ENCODE measurements at regions not wholly inside any gene's neighbourhood (a gene's known extent, or its start where the extent isn't known, plus 50 kb on each side); places are given as distances from the start of the nearest gene placed in this dataset.
"Not testable (repeated sequence)": the region's sequence is repeated elsewhere in the genome, so short reads cannot be mapped to it uniquely, and the experiment has no call there.

- no peak for DNase-seq
- no peak overlapping the region for H3K27ac Mint-ChIP-seq
- no peaks in the 10 kb centered on the region for H3K4me1 Mint-ChIP-seq
- H3K9me3 Mint-ChIP-seq = peaks cover 9 to 41% (median 13%) of the 10 kb centered on the region in 6 donors
- H3K27me3 Mint-ChIP-seq (ENCODE audit: low read depth in 3 of 3) = peaks cover 0 to 3% (median 2%) of the 10 kb centered on the region in 3 donors
- H3K4me3 Mint-ChIP-seq = no peak overlapping the region
- no peaks in the 10 kb centered on the region for H3K36me3 Mint-ChIP-seq
Measured at GRCh38 chr6:86471791-86472190, 465.5 kb upstream of the HTR1E start.

- no peak for DNase-seq
- Mint-ChIP-seq H3K4me1 (no peaks in the 10 kb centered on the region), H3K27me3 (ENCODE audit: low read depth in 3 of 3) (no peaks in the 10 kb centered on the region), H3K27ac (no peak overlapping the region), H3K9me3 (peaks cover 9 to 75% (median 27%) of the 10 kb centered on the region in 6 donors), H3K4me3 (no peak overlapping the region), H3K36me3 (no peaks in the 10 kb centered on the region)
Measured at GRCh38 chr6:86459978-86460377, 477.4 kb upstream of the HTR1E start.

- no peaks in the 10 kb centered on the region for H3K27me3 Mint-ChIP-seq (ENCODE audit: low read depth in 3 of 3)
- peaks cover 18 to 72% (median 25%) of the 10 kb centered on the region in 6 donors for H3K9me3 Mint-ChIP-seq
- H3K4me3 Mint-ChIP-seq = no peak overlapping the region
- peaks cover 0 to 3% (median 0%) of the 10 kb centered on the region in 3 donors for H3K36me3 Mint-ChIP-seq
- no peaks in the 10 kb centered on the region for H3K4me1 Mint-ChIP-seq
- H3K27ac Mint-ChIP-seq = no peak overlapping the region
- DNase-seq = no peak
Measured at GRCh38 chr6:86456821-86457220, 480.5 kb upstream of the HTR1E start.

GRCh38 chr6:86453232-86453631, 484.1 kb upstream of the HTR1E start:
- Mint-ChIP-seq H3K27ac (no peak overlapping the region), H3K36me3 (peaks cover 0 to 3% (median 0%) of the 10 kb centered on the region in 3 donors), H3K27me3 (ENCODE audit: low read depth in 3 of 3) (no peaks in the 10 kb centered on the region), H3K9me3 (peaks cover 10 to 48% (median 17%) of the 10 kb centered on the region in 6 donors), H3K4me1 (no peaks in the 10 kb centered on the region), H3K4me3 (no peak overlapping the region)
- DNase-seq = no peak

- H3K27me3 Mint-ChIP-seq (ENCODE audit: low read depth in 3 of 3) = no peaks in the 10 kb centered on the region
- no peak for DNase-seq
- H3K27ac Mint-ChIP-seq = no peak overlapping the region
- H3K9me3 Mint-ChIP-seq = peaks cover 6 to 35% (median 11%) of the 10 kb centered on the region in 6 donors
- no peak overlapping the region for H3K4me3 Mint-ChIP-seq
- no peaks in the 10 kb centered on the region for H3K36me3 Mint-ChIP-seq
- H3K4me1 Mint-ChIP-seq = no peaks in the 10 kb centered on the region
Measured at GRCh38 chr6:86448398-86448797, 488.9 kb upstream of the HTR1E start.

GRCh38 chr6:86440608-86441007, 496.7 kb upstream of the HTR1E start:
- no peak for DNase-seq
- H3K27me3 Mint-ChIP-seq (ENCODE audit: low read depth in 3 of 3) = peaks cover 0 to 2% (median 0%) of the 10 kb centered on the region in 3 donors
- no peaks in the 10 kb centered on the region for H3K36me3 Mint-ChIP-seq
- H3K27ac Mint-ChIP-seq = no peak overlapping the region
- no peaks in the 10 kb centered on the region for H3K4me1 Mint-ChIP-seq
- H3K9me3 Mint-ChIP-seq = peaks cover 4 to 24% (median 11%) of the 10 kb centered on the region in 6 donors
- H3K4me3 Mint-ChIP-seq = no peak overlapping the region

GRCh38 chr6:86423571-86423970, 513.8 kb upstream of the HTR1E start:
- H3K4me1 Mint-ChIP-seq = no peaks in the 10 kb centered on the region
- H3K27ac Mint-ChIP-seq = no peak overlapping the region
- no peaks in the 10 kb centered on the region for H3K36me3 Mint-ChIP-seq
- H3K9me3 Mint-ChIP-seq = peaks cover 7 to 14% (median 10%) of the 10 kb centered on the region in 6 donors
- no peak overlapping the region for H3K4me3 Mint-ChIP-seq
- H3K27me3 Mint-ChIP-seq (ENCODE audit: low read depth in 3 of 3) = peaks cover 0 to 2% (median 0%) of the 10 kb centered on the region in 3 donors
- DNase-seq = no peak

GRCh38 chr6:86412057-86412456, 525.3 kb upstream of the HTR1E start:
- Mint-ChIP-seq H3K4me1 (no peaks in the 10 kb centered on the region), H3K27ac (no peak overlapping the region), H3K4me3 (no peak overlapping the region), H3K27me3 (ENCODE audit: low read depth in 3 of 3) (peaks cover 0 to 4% (median 0%) of the 10 kb centered on the region in 3 donors), H3K9me3 (peaks cover 7 to 42% (median 11%) of the 10 kb centered on the region in 6 donors), H3K36me3 (no peaks in the 10 kb centered on the region)
- DNase-seq = no peak

GRCh38 chr6:86407128-86407527, 530.2 kb upstream of the HTR1E start:
- no peak overlapping the region for H3K27ac Mint-ChIP-seq
- H3K27me3 Mint-ChIP-seq (ENCODE audit: low read depth in 3 of 3) = no peaks in the 10 kb centered on the region
- no peaks in the 10 kb centered on the region for H3K36me3 Mint-ChIP-seq
- H3K9me3 Mint-ChIP-seq = peaks cover 8 to 35% (median 10%) of the 10 kb centered on the region in 6 donors
- no peak for DNase-seq
- no peak overlapping the region for H3K4me3 Mint-ChIP-seq
- H3K4me1 Mint-ChIP-seq = no peaks in the 10 kb centered on the region

- not testable (repeated sequence) for H3K4me1 Mint-ChIP-seq; H3K27me3 Mint-ChIP-seq (ENCODE audit: low read depth in 3 of 3); H3K36me3 Mint-ChIP-seq; DNase-seq; H3K4me3 Mint-ChIP-seq; H3K27ac Mint-ChIP-seq
- peaks cover 7 to 43% (median 15%) of the 10 kb centered on the region in 6 donors for H3K9me3 Mint-ChIP-seq
Measured at GRCh38 chr6:86392850-86393249, 544.5 kb upstream of the HTR1E start.

- H3K4me3 Mint-ChIP-seq = no peak overlapping the region
- no peak overlapping the region for H3K27ac Mint-ChIP-seq
- no peaks in the 10 kb centered on the region for H3K27me3 Mint-ChIP-seq (ENCODE audit: low read depth in 3 of 3)
- peaks cover 6 to 21% (median 16%) of the 10 kb centered on the region in 6 donors for H3K9me3 Mint-ChIP-seq
- no peaks in the 10 kb centered on the region for H3K36me3 Mint-ChIP-seq
- no peaks in the 10 kb centered on the region for H3K4me1 Mint-ChIP-seq
- no peak for DNase-seq
Measured at GRCh38 chr6:86380571-86381125, 556.7 kb upstream of the HTR1E start.

- no peak overlapping the region for H3K27ac Mint-ChIP-seq
Measured at GRCh38 chr6:86357877-86358276, 579.5 kb upstream of the HTR1E start.

GRCh38 chr6:86355271-86355670, 582.1 kb upstream of the HTR1E start:
- H3K27ac Mint-ChIP-seq = no peak overlapping the region
- no peak for DNase-seq
- no peaks in the 10 kb centered on the region for H3K36me3 Mint-ChIP-seq
- H3K9me3 Mint-ChIP-seq = peaks cover 12 to 24% (median 17%) of the 10 kb centered on the region in 6 donors
- no peak overlapping the region for H3K4me3 Mint-ChIP-seq
- H3K4me1 Mint-ChIP-seq = no peaks in the 10 kb centered on the region
- H3K27me3 Mint-ChIP-seq (ENCODE audit: low read depth in 3 of 3) = peaks cover 0 to 3% (median 1%) of the 10 kb centered on the region in 3 donors

More at GRCh38 chr6:86357877-86358276, 579.5 kb upstream of the HTR1E start:
- peaks cover 0 to 3% (median 3%) of the 10 kb centered on the region in 3 donors for H3K27me3 Mint-ChIP-seq (ENCODE audit: low read depth in 3 of 3)
- no peaks in the 10 kb centered on the region for H3K36me3 Mint-ChIP-seq
- H3K9me3 Mint-ChIP-seq = peaks cover 8 to 23% (median 19%) of the 10 kb centered on the region in 6 donors
- no peaks in the 10 kb centered on the region for H3K4me1 Mint-ChIP-seq
- no peak overlapping the region for H3K4me3 Mint-ChIP-seq
- no peak for DNase-seq

GRCh38 chr6:86331919-86332318, 605.4 kb upstream of the HTR1E start:
- DNase-seq = no peak
- H3K9me3 Mint-ChIP-seq = peaks cover 12 to 57% (median 21%) of the 10 kb centered on the region in 6 donors
- H3K4me1 Mint-ChIP-seq = no peaks in the 10 kb centered on the region
- peaks cover 0 to 3% (median 0%) of the 10 kb centered on the region in 3 donors for H3K27me3 Mint-ChIP-seq (ENCODE audit: low read depth in 3 of 3)
- H3K4me3 Mint-ChIP-seq = no peak overlapping the region
- no peak overlapping the region for H3K27ac Mint-ChIP-seq
- peaks cover 0 to 3% (median 0%) of the 10 kb centered on the region in 3 donors for H3K36me3 Mint-ChIP-seq

Data from immature natural killer cell (primary cell).